Sigmoid colon (tissue), 6 donors: ENCODE measurements at regions not wholly inside any gene's neighbourhood (a gene's known extent, or its start where the extent isn't known, plus 50 kb on each side); places are given as distances from the start of the nearest gene placed in this dataset.

Experiments used
- DNase-seq: peaks from one replicate; pipeline ENCODE4 v3.0.0-alpha.2; 2019
- H3K27ac ChIP-seq, 4 donors: fragments of 200-600 bp; sonication (generic); one replicate each; pipeline ENCODE4 v1.5.1; 2016 to 2019; ENCODE audit warnings: mild to moderate bottlenecking in 1 of 4
- H3K27me3 ChIP-seq, 3 donors: fragments of 200-600 bp; sonication (generic); one replicate each; pipeline ENCODE4 v1.5.1; 2019; ENCODE audit warnings: mild to moderate bottlenecking in 1 of 3
- H3K36me3 ChIP-seq, 4 donors: fragments of 200-600 bp; sonication (generic); one replicate each; pipeline ENCODE4 v1.5.1; 2016 to 2019
- H3K4me1 ChIP-seq, 4 donors: fragments of 200-600 bp; sonication (generic); one replicate each; pipeline ENCODE4 v1.5.1; 2017 to 2019
- H3K4me3 ChIP-seq, 4 donors: fragments of 200-600 bp; sonication (generic); one replicate each; pipeline ENCODE4 v1.5.1; 2017 to 2019; ENCODE audit warnings: mild to moderate bottlenecking in 2 of 4, moderate library complexity in 1 of 4
- H3K9me3 ChIP-seq, 4 donors: fragments of 200-600 bp in 3 of 4; sonication (generic) in 3 of 4; one replicate each; pipeline versions ENCODE4 v1.5.1 to v1.6.1; 2013 to 2019
- EP300 ChIP-seq, 4 donors: sonication (generic); formaldehyde crosslinking; IDR thresholded peaks; one replicate each; pipeline ENCODE4 v1.6.1; 2017; ENCODE audit warnings: antibody characterized with exemption in 4 of 4
- POLR2A ChIP-seq, 2 donors: fragments of 450-650 bp; IDR thresholded peaks; one replicate each; pipeline ENCODE4 v1.6.1; 2016; ENCODE audit warnings: antibody characterized with exemption in 2 of 2, mild to moderate bottlenecking in 2 of 2, moderate library complexity in 2 of 2
- POLR2AphosphoS5 ChIP-seq, 4 donors: sonication (generic); formaldehyde crosslinking; IDR thresholded peaks; one replicate each; pipeline ENCODE4 v1.6.1; 2017; ENCODE audit warnings: antibody characterized with exemption in 4 of 4
- WGBS, 2 donors: extraction: QIAGEN DNeasy Blood & Tissue Kit; methylation state at CpG; one replicate each; pipeline ENCODE4 v1.1.7; 2013; 5-methylcytosine and 5-hydroxymethylcytosine counted together
- intact Hi-C: fragments of 100-400 bp; cut with DNase I; formaldehyde crosslinking; loops from one replicate; pipeline ENCODE4 v1.15.1; 2023
- TF ChIP-seq, protein P1 (sequence below), 4 experiments: fragments of 450-650 bp in 3 of 4; fragments of 200-600 bp in 1 of 4; IDR thresholded peaks; one replicate each; pipeline ENCODE4 v1.5.1; 2016 to 2019; ENCODE audit warnings: antibody characterized with exemption in 4 of 4, mild to moderate bottlenecking in 3 of 4, moderate library complexity in 2 of 4
- donor health status: healthy with polysubstance abuse.
- donor health status: healthy.

- 82 to 87% methylated on average over 4 of the region's 4 CpGs for WGBS, 2 donors
Observed at GRCh38 chr5:165527577-165527976, 2022.2 kb downstream of the MAT2B start.

GRCh38 chr5:165538065-165538464 is 2032.6 kb downstream of the MAT2B start:
- H3K27me3 ChIP-seq: no peaks in the 10 kb centered on the region
- no peaks in the 10 kb centered on the region for H3K9me3 ChIP-seq
- H3K4me1 ChIP-seq: no peaks in the 10 kb centered on the region
- DNase-seq: no peak
- no peaks in the 10 kb centered on the region for H3K36me3 ChIP-seq
- no peak for TF ChIP-seq POLR2A (IDR thresholded peaks at IDR 0.05)
- no peak for TF ChIP-seq POLR2AphosphoS5 (IDR thresholded peaks at IDR 0.05)
- no peak for TF ChIP-seq EP300 (IDR thresholded peaks at IDR 0.05)
- TF ChIP-seq, protein P1, sequence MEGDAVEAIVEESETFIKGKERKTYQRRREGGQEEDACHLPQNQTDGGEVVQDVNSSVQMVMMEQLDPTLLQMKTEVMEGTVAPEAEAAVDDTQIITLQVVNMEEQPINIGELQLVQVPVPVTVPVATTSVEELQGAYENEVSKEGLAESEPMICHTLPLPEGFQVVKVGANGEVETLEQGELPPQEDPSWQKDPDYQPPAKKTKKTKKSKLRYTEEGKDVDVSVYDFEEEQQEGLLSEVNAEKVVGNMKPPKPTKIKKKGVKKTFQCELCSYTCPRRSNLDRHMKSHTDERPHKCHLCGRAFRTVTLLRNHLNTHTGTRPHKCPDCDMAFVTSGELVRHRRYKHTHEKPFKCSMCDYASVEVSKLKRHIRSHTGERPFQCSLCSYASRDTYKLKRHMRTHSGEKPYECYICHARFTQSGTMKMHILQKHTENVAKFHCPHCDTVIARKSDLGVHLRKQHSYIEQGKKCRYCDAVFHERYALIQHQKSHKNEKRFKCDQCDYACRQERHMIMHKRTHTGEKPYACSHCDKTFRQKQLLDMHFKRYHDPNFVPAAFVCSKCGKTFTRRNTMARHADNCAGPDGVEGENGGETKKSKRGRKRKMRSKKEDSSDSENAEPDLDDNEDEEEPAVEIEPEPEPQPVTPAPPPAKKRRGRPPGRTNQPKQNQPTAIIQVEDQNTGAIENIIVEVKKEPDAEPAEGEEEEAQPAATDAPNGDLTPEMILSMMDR (IDR thresholded peaks at IDR 0.05): no peak
- no peak overlapping the region for H3K4me3 ChIP-seq
- intact Hi-C loops: no loop called here
- no peak overlapping the region for H3K27ac ChIP-seq

More at GRCh38 chr5:165527577-165527976, 2022.2 kb downstream of the MAT2B start:
- Histone ChIP-seq H3K4me3 (no peak overlapping the region), H3K9me3 (peaks cover 0 to 9% (median 1%) of the 10 kb centered on the region in 4 donors), H3K36me3 (no peaks in the 10 kb centered on the region), H3K4me1 (no peaks in the 10 kb centered on the region), H3K27me3 (no peaks in the 10 kb centered on the region), H3K27ac (no peak overlapping the region)
- DNase-seq: no peak
- intact Hi-C loops: no loop called here
- no peak for TF ChIP-seq POLR2AphosphoS5 (IDR thresholded peaks at IDR 0.05)

GRCh38 chr5:165559645-165560044 is 2054.2 kb downstream of the MAT2B start:
- Histone ChIP-seq H3K27me3 (no peaks in the 10 kb centered on the region), H3K27ac (no peak overlapping the region), H3K36me3 (no peaks in the 10 kb centered on the region), H3K4me1 (no peaks in the 10 kb centered on the region), H3K4me3 (no peak overlapping the region), H3K9me3 (no peaks in the 10 kb centered on the region)
- intact Hi-C loops: no loop called here
- 57 to 80% methylated on average over 3 of the region's 3 CpGs for WGBS, 2 donors
- DNase-seq: no peak
- TF ChIP-seq POLR2A (IDR thresholded peaks at IDR 0.05) (no peak), POLR2AphosphoS5 (IDR thresholded peaks at IDR 0.05) (no peak), EP300 (IDR thresholded peaks at IDR 0.05) (no peak)
- TF ChIP-seq, protein P1 (IDR thresholded peaks at IDR 0.05): no peak

DNA sequence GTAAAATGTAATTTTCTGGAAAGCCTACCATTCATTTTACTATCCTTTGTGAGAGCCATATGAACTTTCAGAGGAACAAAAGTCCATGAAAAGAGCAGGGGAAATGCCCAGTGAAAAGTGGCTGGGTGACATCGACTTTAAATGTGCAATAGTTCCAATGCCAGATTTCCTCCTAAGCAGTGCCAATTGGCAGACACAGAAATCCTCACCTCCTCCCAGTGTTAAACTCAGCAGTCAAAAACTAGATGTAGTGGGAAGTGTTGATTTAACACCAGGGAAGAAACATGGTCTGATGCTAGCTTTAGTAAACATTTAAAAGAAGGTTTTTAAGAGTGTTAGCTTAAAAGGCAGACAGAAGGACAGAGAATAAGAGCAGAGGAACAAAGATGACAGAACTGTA is 2055.2 kb downstream of the MAT2B start:
- H3K9me3 ChIP-seq: no peaks in the 10 kb centered on the region
- H3K27ac ChIP-seq: no peak overlapping the region
- 78 to 92% methylated on average over 1 of the region's 1 CpG for WGBS, 2 donors
- no peaks in the 10 kb centered on the region for H3K27me3 ChIP-seq
- H3K36me3 ChIP-seq: no peaks in the 10 kb centered on the region
- no peak overlapping the region for H3K4me3 ChIP-seq
- intact Hi-C loops: no loop called here
- no peak for TF ChIP-seq POLR2A (IDR thresholded peaks at IDR 0.05)
- TF ChIP-seq POLR2AphosphoS5 (IDR thresholded peaks at IDR 0.05): no peak
- TF ChIP-seq EP300 (IDR thresholded peaks at IDR 0.05): no peak
- TF ChIP-seq, protein P1 (IDR thresholded peaks at IDR 0.05): no peak
- no peaks in the 10 kb centered on the region for H3K4me1 ChIP-seq
- DNase-seq: no peak

- Histone ChIP-seq H3K4me1 (no peaks in the 10 kb centered on the region), H3K4me3 (no peak overlapping the region), H3K9me3 (no peaks in the 10 kb centered on the region), H3K36me3 (no peaks in the 10 kb centered on the region), H3K27ac (no peak overlapping the region), H3K27me3 (no peaks in the 10 kb centered on the region)
- 62 to 71% methylated on average over 4 of the region's 4 CpGs for WGBS, 2 donors
- TF ChIP-seq, protein P1 (IDR thresholded peaks at IDR 0.05): no peak
- intact Hi-C loops: no loop called here
- no peak for DNase-seq
Observed at GRCh38 chr5:165565911-165566310, 2060.5 kb downstream of the MAT2B start.
